Mesenchymal stem cell (in vitro differentiated cells and primary cell): ENCODE measurements at regions not wholly inside any gene's neighbourhood (a gene's known extent, or its start where the extent isn't known, plus 50 kb on each side); places are given as distances from the start of the nearest gene placed in this dataset.

Experiments
- DNase-seq: peaks from one replicate; pipeline ENCODE4 v3.0.0-alpha.2; 2013
- H2AFZ ChIP-seq: one replicate; pipeline ENCODE4 v1.6.1; 2013; ENCODE audit warnings: low read depth, mild to moderate bottlenecking, control low read depth, inconsistent platforms, low read length, moderate library complexity
- H2AK5ac ChIP-seq: 2 replicates; pipeline ENCODE4 v1.6.1; 2013; ENCODE audit warnings: low read length, moderate library complexity, mild to moderate bottlenecking, inconsistent platforms; ENCODE audit not compliant: severe bottlenecking
- H2BK120ac ChIP-seq: one replicate; pipeline ENCODE4 v1.6.1; 2013; ENCODE audit warnings: low read depth, mild to moderate bottlenecking, inconsistent platforms, low read length, moderate library complexity
- H2BK12ac ChIP-seq, 2 experiments: one replicate each; pipeline ENCODE4 v1.6.1; 2013; ENCODE audit warnings: inconsistent platforms in 2 of 2, low read length in 2 of 2, mild to moderate bottlenecking in 2 of 2, moderate library complexity in 2 of 2, control low read depth in 1 of 2
- H2BK15ac ChIP-seq: one replicate; pipeline ENCODE4 v1.6.1; 2013; ENCODE audit warnings: mild to moderate bottlenecking, low read depth, inconsistent platforms; ENCODE audit not compliant: poor library complexity, severe bottlenecking
- H2BK5ac ChIP-seq: 2 replicates; pipeline ENCODE4 v1.6.1; 2013; ENCODE audit warnings: low read depth, mild to moderate bottlenecking, low read length, control low read depth, inconsistent platforms; ENCODE audit not compliant: poor library complexity, severe bottlenecking
- H3K14ac ChIP-seq, 2 experiments: one replicate each; pipeline ENCODE4 v1.6.1; 2013; ENCODE audit warnings: inconsistent platforms in 2 of 2, low read length in 2 of 2, control low read depth in 1 of 2, mild to moderate bottlenecking in 1 of 2, moderate library complexity in 1 of 2
- H3K18ac ChIP-seq, 2 experiments: one replicate each; pipeline ENCODE4 v1.6.1; 2013; ENCODE audit warnings: inconsistent platforms in 2 of 2, low read length in 2 of 2, control low read depth in 1 of 2, low read depth in 1 of 2, mild to moderate bottlenecking in 1 of 2
- H3K23ac ChIP-seq, 2 experiments: one replicate each; pipeline ENCODE4 v1.6.1; 2013; ENCODE audit warnings: inconsistent platforms in 2 of 2, low read length in 2 of 2, mild to moderate bottlenecking in 2 of 2, moderate library complexity in 2 of 2, control low read depth in 1 of 2
- H3K27ac ChIP-seq: 2 replicates; pipeline ENCODE4 v1.5.1; 2013; ENCODE audit warnings: mild to moderate bottlenecking, moderate library complexity, low read length, control low read depth, inconsistent platforms; ENCODE audit not compliant: poor library complexity, severe bottlenecking
- H3K27me3 ChIP-seq, 2 experiments: 2 replicates each; pipeline versions ENCODE4 v1.6.1 to v1.7.0; 2013; ENCODE audit warnings: low read length in 2 of 2, mild to moderate bottlenecking in 2 of 2, moderate library complexity in 2 of 2, control low read depth in 1 of 2, inconsistent platforms in 1 of 2; ENCODE audit not compliant: control insufficient read depth in 1 of 2, insufficient read depth in 1 of 2
- H3K36me3 ChIP-seq, 2 experiments: 2 replicates each; pipeline versions ENCODE4 v1.6.1 to v1.7.0; 2013; ENCODE audit warnings: low read length in 2 of 2, control low read depth in 1 of 2, inconsistent platforms in 1 of 2, low read depth in 1 of 2, mild to moderate bottlenecking in 1 of 2; ENCODE audit not compliant: insufficient read depth in 2 of 2, control insufficient read depth in 1 of 2
- H3K4ac ChIP-seq, 2 experiments: one replicate each; pipeline ENCODE4 v1.6.1; 2013; ENCODE audit warnings: inconsistent platforms in 2 of 2, low read length in 2 of 2, mild to moderate bottlenecking in 2 of 2, moderate library complexity in 2 of 2, control low read depth in 1 of 2, low read depth in 1 of 2
- H3K4me1 ChIP-seq: 2 replicates; pipeline ENCODE4 v1.6.1; 2013; ENCODE audit warnings: low read depth, low read length, control low read depth; ENCODE audit not compliant: control insufficient read depth, insufficient read depth
- H3K4me2 ChIP-seq: 2 replicates; pipeline ENCODE4 v1.6.1; 2013; ENCODE audit warnings: low read length, mild to moderate bottlenecking, inconsistent platforms; ENCODE audit not compliant: poor library complexity, severe bottlenecking
- H3K4me3 ChIP-seq, 2 experiments: 2 replicates each; pipeline versions ENCODE4 v1.5.1 to v1.7.0; 2013; ENCODE audit warnings: low read length in 2 of 2, mild to moderate bottlenecking in 2 of 2, control low read depth in 1 of 2, low read depth in 1 of 2; ENCODE audit not compliant: insufficient read depth in 1 of 2
- H3K79me1 ChIP-seq: replicated peaks from 2 replicates; pipeline ENCODE4 v1.6.1; 2013; ENCODE audit warnings: mild to moderate bottlenecking, control low read depth, low read length, inconsistent platforms; ENCODE audit not compliant: poor library complexity, severe bottlenecking
- H3K9ac ChIP-seq: 2 replicates; pipeline ENCODE4 v1.7.0; 2013; ENCODE audit warnings: mild to moderate bottlenecking, low read length, moderate library complexity
- H3K9me3 ChIP-seq: 2 replicates; pipeline ENCODE4 v1.7.0; 2013; ENCODE audit warnings: mild to moderate bottlenecking, low read length; ENCODE audit not compliant: control insufficient read depth
- H4K8ac ChIP-seq: one replicate; pipeline ENCODE4 v1.6.1; 2013; ENCODE audit warnings: inconsistent platforms, mild to moderate bottlenecking, low read length, moderate library complexity
- H4K91ac ChIP-seq: one replicate; pipeline ENCODE4 v1.6.1; 2013; ENCODE audit warnings: mild to moderate bottlenecking, low read length, inconsistent platforms
- WGBS: methylation state at CpG from one replicate; pipeline ENCODE4 v1.1.7; 2013; ENCODE audit warnings: mixed read lengths; 5-methylcytosine and 5-hydroxymethylcytosine counted together

GRCh38 chr4:130479674-130480073 lies 1383.7 kb downstream of the C4orf33 start:
- WGBS: 92% methylated on average over 2 of the region's 2 CpGs
- no peak overlapping the region for H3K4me2 ChIP-seq

GRCh38 chr4:130484826-130485225 lies 1388.9 kb downstream of the C4orf33 start:
- Histone ChIP-seq H3K27me3 (no peaks in the 10 kb centered on the region), H2BK5ac (no peak overlapping the region), H3K9me3 (no peaks in the 10 kb centered on the region), H2BK12ac (no peak overlapping the region), H2BK120ac (no peak overlapping the region), H2AFZ (no peak overlapping the region), H3K4me1 (no peaks in the 10 kb centered on the region), H3K4me3 (no peak overlapping the region), H2AK5ac (no peak overlapping the region), H3K14ac (no peak overlapping the region), H3K18ac (no peak overlapping the region), H2BK15ac (no peak overlapping the region), H3K23ac (no peak overlapping the region), H3K4ac (no peak overlapping the region), H3K9ac (no peak overlapping the region), H4K91ac (no peak overlapping the region), H4K8ac (no peak overlapping the region), H3K36me3 (no peaks in the 10 kb centered on the region), H3K27ac (no peak overlapping the region), H3K79me1 (no peaks in the 10 kb centered on the region), H3K4me2 (no peak overlapping the region)
- no peak for DNase-seq
- 70% methylated on average over 2 of the region's 5 CpGs for WGBS

More at GRCh38 chr4:130479674-130480073, 1383.7 kb downstream of the C4orf33 start:
- Histone ChIP-seq H4K8ac (no peak overlapping the region), H4K91ac (no peak overlapping the region), H2AFZ (no peak overlapping the region), H3K27ac (no peak overlapping the region), H2BK5ac (no peak overlapping the region), H3K14ac (no peak overlapping the region), H2BK12ac (no peak overlapping the region), H2BK120ac (no peak overlapping the region), H2AK5ac (no peak overlapping the region), H3K4ac (no peak overlapping the region), H3K23ac (no peak overlapping the region), H3K79me1 (no peaks in the 10 kb centered on the region), H3K4me1 (no peaks in the 10 kb centered on the region), H3K36me3 (no peaks in the 10 kb centered on the region), H3K9ac (peak overlapping the region; percentile 79), H3K9me3 (no peaks in the 10 kb centered on the region), H3K18ac (no peak overlapping the region), H2BK15ac (no peak overlapping the region), H3K4me3 (no peak overlapping the region), H3K27me3 (no peaks in the 10 kb centered on the region)
- DNase-seq: no peak

- H2BK15ac ChIP-seq: no peak overlapping the region
- no peak overlapping the region for H3K27ac ChIP-seq
- WGBS: 90% methylated on average over 2 of the region's 3 CpGs
- no peaks in the 10 kb centered on the region for H3K79me1 ChIP-seq
- H3K14ac ChIP-seq: no peak overlapping the region
- no peaks in the 10 kb centered on the region for H3K9me3 ChIP-seq
- no peak overlapping the region for H3K4ac ChIP-seq
- peak overlapping the region; percentile 0 for H3K9ac ChIP-seq
- H3K18ac ChIP-seq: no peak overlapping the region
- H3K4me2 ChIP-seq: no peak overlapping the region
- no peaks in the 10 kb centered on the region for H3K4me1 ChIP-seq
- no peak for DNase-seq
- H3K4me3 ChIP-seq: no peak overlapping the region
- H2BK12ac ChIP-seq: no peak overlapping the region
- H3K23ac ChIP-seq: no peak overlapping the region
- H2BK5ac ChIP-seq: no peak overlapping the region
- no peak overlapping the region for H2AK5ac ChIP-seq
- no peak overlapping the region for H4K91ac ChIP-seq
- H3K27me3 ChIP-seq: no peaks in the 10 kb centered on the region
- no peak overlapping the region for H2BK120ac ChIP-seq
- H2AFZ ChIP-seq: no peak overlapping the region
- H4K8ac ChIP-seq: no peak overlapping the region
- H3K36me3 ChIP-seq: no peaks in the 10 kb centered on the region
These were observed 1389.4 kb downstream of the C4orf33 start for GRCh38 chr4:130485371-130485770.

GRCh38 chr4:130486186-130486585 lies 1390.2 kb downstream of the C4orf33 start:
- no peaks in the 10 kb centered on the region for H3K9me3 ChIP-seq
- no peak overlapping the region for H4K91ac ChIP-seq
- no peak overlapping the region for H4K8ac ChIP-seq
- no peak overlapping the region for H3K4me3 ChIP-seq
- H3K36me3 ChIP-seq: no peaks in the 10 kb centered on the region
- H3K27me3 ChIP-seq: no peaks in the 10 kb centered on the region
- H2BK12ac ChIP-seq: no peak overlapping the region
- H2BK5ac ChIP-seq: no peak overlapping the region
- no peak overlapping the region for H3K14ac ChIP-seq
- H3K4me1 ChIP-seq: no peaks in the 10 kb centered on the region
- no peak for DNase-seq
- no peaks in the 10 kb centered on the region for H3K79me1 ChIP-seq
- no peak overlapping the region for H3K9ac ChIP-seq
- no peak overlapping the region for H2BK15ac ChIP-seq
- H3K4ac ChIP-seq: no peak overlapping the region
- no peak overlapping the region for H3K23ac ChIP-seq
- no peak overlapping the region for H3K27ac ChIP-seq
- H3K18ac ChIP-seq: no peak overlapping the region
- no peak overlapping the region for H2AK5ac ChIP-seq
- no peak overlapping the region for H3K4me2 ChIP-seq
- H2AFZ ChIP-seq: no peak overlapping the region
- H2BK120ac ChIP-seq: no peak overlapping the region
